ENCODE measurements at regions not wholly inside any gene's neighbourhood (a gene's known extent, or its start where the extent isn't known, plus 50 kb on each side); places are given as distances from the start of the nearest gene placed in this dataset.

DNA sequence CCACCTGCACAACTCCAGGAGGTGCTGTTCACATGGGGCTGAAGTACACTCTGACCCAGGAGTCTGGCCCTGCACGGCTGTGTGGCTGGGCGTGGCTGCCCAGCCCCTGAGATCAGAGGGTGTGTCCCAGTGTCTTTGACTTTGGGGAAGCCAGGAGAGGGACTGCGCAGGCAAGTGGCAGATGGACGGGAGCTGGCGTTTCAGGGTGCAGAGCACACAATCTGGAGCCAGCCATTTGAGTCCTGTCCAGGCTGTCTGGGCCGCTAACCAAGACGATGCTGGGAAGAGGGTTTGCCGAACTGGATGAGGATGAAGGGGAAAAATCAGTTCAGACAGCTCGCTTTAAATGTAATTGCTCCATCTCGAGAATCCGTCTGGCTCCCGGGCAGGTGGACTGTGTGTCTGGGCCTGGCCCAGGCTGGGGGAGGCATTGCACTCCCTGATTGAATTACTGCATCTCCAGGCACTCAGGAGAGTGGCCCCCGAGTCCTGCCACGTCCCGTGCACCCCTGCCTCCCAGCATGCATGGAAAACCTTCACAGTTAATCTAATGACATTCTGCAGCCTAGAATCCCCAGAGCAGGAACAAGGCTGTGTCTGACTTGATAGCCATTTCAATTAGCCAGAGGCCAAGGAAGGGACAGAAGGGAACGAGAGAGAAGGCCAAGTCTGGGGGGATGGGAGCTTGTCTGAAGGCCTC, 120.8 kb upstream of the NANOS1 start:
- no peak for DNase-seq (ENCODE audit: low spot score)
- intact Hi-C loops (cut with DNase I): no loop called here

DNA sequence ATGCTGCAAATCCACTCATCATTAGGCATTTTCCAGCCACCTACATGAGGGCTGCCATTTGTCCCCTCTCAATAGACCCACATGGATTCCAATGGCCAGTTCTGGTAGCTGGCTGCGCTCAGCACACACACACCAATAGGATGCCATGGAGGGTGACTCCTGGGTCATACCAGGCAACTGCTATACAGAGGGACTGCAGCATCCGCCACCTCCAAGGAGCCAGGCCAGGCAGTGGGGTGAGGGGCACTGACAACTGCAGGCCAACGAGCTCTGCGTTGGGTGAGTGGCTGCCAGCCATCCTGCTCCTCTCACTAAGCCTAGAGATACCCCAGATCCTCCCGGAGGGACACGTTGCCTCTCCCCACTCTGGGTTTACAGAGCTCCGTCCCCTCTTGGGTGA, 118.8 kb upstream of the NANOS1 start:
- intact Hi-C loops (cut with DNase I): loop anchor here (5.0 kb wide), 3 partner anchors 38 to 117 kb away; partner anchors contain the start of gene NANOS1
- DNase-seq (ENCODE audit: low spot score): no peak

DNA sequence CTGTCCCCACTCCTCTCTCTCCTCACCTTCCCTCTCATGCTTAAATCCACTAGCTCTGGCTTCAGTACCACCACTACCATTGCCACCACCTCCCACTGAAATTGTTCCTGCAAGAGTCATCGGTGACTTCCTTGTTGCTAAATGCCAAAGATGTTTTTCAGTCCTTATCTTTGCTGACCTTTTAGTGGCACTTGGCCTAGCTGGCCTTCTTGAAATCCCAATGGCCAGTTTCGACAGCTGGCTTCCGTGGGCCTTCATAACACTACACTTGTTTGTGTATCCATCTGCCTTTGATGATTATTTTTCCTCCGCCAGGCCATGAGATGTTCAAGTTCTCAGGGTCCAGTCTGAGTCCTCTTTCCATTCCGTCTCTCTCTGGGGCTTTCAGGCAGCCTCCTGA, 118.2 kb upstream of the NANOS1 start:
- intact Hi-C loops (cut with DNase I): loop anchor here (5.0 kb wide), 3 partner anchors 39 to 116 kb away; partner anchors contain the start of gene NANOS1
- DNase-seq (ENCODE audit: low spot score): no peak

DNA sequence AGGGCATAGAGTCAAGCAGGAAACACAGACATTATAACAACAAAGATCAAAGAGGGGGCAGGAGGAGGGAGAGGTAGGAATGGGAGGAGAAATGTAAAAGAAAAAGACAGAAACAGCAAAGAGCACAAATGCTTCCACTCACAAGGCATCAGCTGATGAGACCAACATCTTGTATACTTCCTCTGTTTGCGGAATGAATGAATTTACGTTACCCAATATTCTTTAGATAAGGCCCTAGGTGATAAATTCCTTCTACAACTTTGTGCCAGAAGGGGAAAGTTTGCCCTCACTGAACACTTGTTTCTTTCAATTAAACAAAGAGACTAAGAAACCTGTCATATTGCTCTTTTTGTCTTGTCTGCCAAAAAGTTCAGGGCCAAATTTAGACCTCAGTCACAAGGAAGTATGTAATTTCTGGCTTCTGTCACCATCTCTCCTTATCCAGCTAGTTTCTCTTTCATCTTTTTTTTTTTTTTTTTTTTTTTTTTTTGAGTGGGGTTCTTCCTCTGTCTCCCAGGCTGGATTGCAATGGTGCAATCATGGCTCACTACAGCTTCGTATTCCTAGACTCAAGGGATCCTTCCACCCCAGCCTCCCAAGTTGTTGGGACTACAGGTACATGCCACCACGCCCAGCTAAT, 116.4 kb upstream of the NANOS1 start:
- intact Hi-C loops (cut with DNase I): loop anchor here (5.0 kb wide), 3 partner anchors 41 to 114 kb away; partner anchors contain the start of gene NANOS1
- DNase-seq (ENCODE audit: low spot score): no peak

DNA sequence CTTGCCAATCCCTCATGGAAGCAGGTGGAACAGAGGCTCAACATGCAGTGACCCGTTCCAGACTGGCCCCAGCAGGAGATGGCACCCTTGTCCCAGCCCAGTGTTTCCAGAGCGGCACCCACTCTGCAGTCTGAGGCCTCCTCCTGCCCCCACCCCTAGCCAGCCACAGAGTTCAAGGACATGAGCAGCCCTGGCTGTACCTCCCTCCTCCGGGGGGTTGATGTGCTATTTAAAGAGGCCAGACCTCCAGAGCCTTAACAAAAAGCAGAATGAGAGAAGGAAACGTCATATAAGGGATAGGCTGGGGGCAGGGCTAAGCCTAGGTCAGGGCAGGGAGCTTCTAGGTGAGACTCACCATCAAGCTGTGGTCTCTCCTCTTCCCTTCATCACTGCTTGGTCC, 115.7 kb upstream of the NANOS1 start:
- intact Hi-C loops (cut with DNase I): loop anchor here (5.0 kb wide), 3 partner anchors 42 to 113 kb away; partner anchors contain the start of gene NANOS1
- no peak for DNase-seq (ENCODE audit: low spot score)

DNA sequence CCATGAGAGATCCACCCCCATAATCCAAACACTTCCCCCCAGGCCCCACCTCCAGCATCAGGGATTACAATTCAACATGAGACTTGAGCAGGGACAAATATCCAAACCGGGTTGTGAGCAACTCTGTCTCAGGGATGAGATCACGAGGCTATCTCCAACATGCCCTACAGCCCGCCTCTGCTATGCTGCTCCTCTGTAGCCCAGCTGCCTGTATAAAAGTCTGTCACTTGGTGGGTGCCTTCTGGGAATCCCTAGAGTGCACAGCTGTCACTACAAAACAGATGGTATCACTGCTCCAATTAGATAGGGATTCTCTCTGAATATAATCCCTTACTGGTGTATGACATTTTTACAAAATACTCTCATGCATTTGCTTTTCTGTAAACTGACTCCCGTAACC, 114.9 kb upstream of the NANOS1 start:
- DNase-seq (ENCODE audit: low spot score): no peak
- intact Hi-C loops (cut with DNase I): loop anchor here (5.0 kb wide), 3 partner anchors 42 to 113 kb away; partner anchors contain the start of gene NANOS1

DNA sequence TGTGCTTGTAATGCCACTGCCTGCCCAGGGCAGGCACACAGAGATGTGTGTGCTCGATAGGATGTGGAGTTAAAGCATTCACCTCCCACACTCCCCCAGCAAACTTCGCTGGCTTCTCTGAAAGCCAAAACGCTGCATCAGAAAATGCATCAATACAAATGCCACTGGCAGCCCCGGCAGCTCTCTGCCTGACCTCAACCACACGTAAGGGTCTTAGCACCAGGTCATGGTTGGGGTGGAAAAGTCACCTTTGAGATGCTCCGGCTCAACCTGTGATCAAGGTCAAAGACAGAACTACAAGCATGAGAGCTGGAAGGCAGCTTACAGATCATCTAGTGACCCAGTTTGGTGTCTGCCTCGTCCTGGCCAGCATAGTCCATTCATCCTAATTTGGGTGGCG, 114.4 kb upstream of the NANOS1 start:
- intact Hi-C loops (cut with DNase I): no loop called here
- no peak for DNase-seq (ENCODE audit: low spot score)

DNA sequence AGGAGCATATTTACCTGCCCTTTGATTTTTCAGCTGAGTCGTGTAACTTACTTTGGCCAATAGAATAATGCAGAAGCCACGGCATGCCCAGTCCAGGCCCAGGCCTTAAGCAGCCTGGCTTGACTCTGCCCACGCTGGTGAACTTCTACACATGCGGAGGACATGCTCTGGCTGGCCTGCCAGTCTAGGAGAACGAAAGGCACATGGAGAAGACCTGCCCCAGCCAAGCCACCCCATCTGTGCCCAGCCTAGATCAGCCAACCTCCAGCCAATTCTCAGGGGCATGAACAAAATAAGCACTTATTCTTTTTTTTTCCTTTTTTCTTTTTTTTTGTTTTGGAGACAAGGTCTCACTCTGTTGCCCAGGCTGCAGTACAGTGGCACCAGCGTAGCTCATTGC, 112.7 kb upstream of the NANOS1 start:
- intact Hi-C loops (cut with DNase I): no loop called here
- no peak for DNase-seq (ENCODE audit: low spot score)

DNA sequence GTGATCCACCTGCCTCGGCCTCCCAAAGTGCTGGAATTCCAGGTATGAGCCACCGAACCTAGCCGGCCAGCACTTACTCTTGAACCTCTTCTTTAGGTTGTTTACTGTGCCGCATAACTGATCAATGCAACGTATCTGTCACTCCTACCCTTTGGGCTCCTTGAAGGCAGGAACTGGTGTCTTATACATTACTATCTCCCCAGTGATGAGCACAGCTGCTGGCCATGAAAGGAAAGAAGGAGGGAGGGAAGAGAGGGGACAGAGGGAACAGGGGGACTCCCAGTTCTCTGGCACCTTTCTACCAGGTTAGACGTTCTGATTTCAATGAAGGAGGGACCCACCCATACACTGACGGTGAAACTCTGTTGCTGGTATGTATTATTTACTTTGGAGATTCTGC, 111.8 kb upstream of the NANOS1 start:
- no peak for DNase-seq (ENCODE audit: low spot score)
- intact Hi-C loops (cut with DNase I): no loop called here

DNA sequence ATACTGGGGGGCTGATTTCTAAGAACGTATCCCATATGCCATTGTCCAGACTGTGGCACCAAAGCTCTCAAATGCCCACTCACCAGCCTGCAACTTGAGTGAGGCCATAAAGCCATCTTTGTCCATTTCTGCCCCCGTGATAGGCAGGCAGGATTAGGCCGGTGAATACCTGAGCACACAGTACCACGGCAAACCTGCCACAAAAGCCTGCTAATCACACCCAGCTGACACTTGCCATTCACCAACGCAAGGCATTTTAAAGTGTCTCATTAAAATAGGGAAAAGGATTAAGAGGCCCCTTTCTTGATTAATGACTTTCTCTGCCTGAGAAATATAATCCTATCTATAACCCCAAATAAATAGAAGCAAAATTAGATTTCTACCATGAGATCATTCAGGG, 111.4 kb upstream of the NANOS1 start:
- intact Hi-C loops (cut with DNase I): no loop called here
- no peak for DNase-seq (ENCODE audit: low spot score)

DNA sequence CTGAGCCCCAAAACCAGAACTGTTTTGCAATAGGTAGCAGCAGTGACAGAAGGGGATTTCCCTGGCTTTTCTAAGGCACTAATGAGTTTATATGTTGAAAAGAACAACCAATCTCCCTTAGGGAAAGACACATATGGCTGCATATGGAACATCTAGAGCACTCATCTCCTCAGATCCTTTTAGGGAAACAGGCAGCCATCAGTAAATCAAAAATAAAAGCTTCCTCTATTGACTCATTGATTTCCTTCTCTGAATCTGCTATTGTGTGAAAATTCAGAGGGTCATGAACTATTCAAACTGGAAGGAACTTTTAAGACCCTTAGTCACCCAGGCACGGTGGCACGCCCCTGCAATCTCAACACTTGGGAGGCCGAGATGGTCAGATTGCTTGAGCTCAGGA, 110.9 kb upstream of the NANOS1 start:
- DNase-seq (ENCODE audit: low spot score): no peak
- intact Hi-C loops (cut with DNase I): no loop called here

DNA sequence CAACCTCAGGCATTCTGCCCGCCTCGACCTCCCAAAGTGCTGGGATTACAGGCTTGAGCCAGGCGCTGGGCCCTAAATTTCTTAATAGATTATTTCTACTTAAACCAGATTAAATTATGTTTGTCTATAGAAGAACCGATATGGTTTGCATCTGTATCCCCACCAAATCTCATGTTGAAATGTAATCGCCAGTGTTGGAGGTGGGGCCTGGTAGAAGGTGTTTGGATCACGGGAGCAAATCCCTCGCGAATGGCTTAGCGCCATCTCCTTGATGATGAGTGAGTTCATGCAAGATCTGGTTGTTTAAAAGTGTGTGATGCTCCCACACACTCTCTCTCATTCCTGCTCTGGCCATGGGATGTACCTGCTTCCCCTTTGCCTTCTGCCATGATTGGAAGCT, 109.3 kb upstream of the NANOS1 start:
- intact Hi-C loops (cut with DNase I): no loop called here
- no peak for DNase-seq (ENCODE audit: low spot score)

DNA sequence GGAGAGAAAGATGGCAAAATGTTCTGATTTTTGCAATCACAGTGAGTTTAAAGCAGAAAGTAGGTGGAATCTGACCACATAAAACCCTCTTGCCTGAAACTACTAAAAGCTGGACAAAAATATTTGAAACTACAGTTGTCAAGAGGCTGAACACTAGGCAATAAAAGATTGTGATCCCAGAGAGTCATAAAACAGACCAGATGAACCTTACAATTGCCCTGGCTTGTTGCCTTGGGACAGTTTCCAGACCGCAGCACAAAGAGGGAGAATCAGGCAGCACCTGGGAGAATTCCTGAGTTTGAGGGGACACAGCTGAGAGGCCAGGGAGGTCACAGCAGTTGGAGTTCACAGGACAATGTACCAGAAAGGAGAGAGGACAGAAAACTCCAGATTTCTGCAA, 107.3 kb upstream of the NANOS1 start:
- no peak for DNase-seq (ENCODE audit: low spot score)
- intact Hi-C loops (cut with DNase I): no loop called here

DNA sequence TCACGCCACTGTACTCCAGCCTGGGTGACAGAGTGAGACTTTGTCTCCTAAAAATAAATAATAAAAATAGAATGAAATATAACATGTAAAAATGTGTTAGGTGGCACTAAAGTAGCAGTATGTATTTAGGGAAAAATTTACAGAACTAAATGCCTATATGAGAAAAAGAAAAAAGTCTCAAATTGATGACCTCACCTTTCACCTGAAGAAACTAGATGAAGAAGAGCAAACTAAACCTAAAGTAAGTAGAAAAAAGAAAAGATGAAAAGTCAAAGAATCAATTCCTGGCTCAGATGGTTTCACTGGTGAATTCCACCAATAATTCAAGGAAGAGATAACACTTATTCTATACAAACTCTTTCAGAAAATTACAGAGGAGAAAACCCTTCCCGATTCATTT, 106.5 kb upstream of the NANOS1 start:
- intact Hi-C loops (cut with DNase I): no loop called here
- no peak for DNase-seq (ENCODE audit: low spot score)

DNA sequence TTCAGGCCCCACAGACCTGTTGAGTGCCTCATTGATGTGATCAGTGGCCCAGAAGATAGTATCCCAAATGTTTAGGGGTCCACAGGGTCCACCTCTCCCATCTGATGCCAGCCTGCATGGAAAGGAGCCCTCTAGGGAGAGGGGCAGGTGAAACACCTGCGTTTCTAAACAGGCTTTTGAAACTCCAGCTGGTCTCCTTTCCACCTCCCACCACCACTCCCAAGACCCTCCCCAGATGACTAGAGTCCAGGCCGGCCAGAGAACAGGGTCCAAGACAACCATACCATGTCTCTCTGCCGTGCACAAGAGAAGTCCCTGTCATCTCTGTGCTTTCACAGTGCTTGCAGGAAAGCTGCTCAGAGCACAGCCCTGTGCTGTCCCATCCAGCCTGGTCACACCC, 105.0 kb upstream of the NANOS1 start:
- intact Hi-C loops (cut with DNase I): no loop called here
- DNase-seq (ENCODE audit: low spot score): no peak

DNA sequence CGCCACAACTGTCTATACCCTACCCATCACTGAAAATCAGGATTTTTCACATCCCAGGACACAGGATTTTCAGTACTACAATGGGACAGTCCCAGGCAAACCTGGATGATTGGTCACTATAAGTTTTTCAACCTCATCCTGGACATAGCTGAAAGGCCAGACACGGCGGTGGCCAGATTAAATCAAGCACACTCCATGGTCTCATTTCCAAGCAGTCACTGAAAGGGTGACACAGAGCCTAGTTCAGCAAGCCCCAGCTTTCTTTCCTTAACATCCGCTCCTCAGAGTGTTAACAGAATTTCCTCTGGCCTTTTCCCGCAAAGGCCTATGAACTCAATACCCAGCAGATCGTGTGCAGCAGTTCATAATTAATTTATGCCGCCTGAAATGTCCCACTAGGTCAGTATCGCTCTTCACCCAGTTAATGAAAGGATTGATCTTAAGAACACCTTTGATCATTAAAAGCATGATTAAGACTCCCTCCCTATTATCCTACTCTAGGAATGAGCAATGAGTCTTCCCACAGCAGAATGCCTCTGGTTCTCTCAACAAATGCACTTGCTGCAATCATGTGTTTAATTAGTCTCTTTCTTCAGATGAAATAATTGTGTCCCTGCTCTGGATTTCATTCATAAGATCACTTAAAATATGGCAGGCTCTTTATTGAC, 104.0 kb upstream of the NANOS1 start:
- DNase-seq (ENCODE audit: low spot score): no peak
- intact Hi-C loops (cut with DNase I): no loop called here

DNA sequence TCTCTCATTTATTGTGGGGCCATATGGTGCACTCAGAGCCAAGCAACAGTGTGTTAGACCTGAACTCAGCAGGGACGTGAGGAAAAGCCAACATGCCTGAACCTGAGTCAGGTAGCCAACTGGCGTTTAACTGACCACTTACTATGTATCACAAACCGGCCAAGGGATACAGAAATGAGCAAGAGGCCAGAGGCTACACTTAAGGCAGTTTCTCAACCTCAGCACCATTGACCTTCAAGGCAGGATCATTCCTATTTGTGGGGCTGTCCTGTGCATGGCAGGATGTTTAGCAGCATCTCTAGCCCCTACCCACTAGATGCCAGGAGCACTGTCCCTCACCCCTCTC, 103.5 kb upstream of the NANOS1 start:
- no peak for DNase-seq (ENCODE audit: low spot score)
- intact Hi-C loops (cut with DNase I): no loop called here

DNA sequence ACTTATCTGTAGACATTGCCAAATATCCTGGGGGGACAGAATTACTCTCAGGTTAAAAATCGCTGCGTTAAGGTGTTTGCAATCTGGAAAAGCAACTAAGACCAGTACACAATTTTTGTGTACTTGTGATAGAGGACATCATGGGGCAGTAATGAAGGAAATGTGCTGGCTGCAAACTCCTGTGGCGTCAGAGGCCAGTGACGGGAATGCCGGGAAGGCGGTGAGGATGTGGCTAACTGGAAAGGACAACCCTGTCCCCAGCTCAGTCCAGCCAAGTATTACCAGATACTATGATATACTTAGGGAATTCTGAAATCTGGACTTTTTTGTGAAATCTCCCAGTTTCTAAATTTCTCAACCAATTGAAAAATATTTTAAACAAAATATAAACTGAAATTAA, 103.1 kb upstream of the NANOS1 start:
- intact Hi-C loops (cut with DNase I): no loop called here
- no peak for DNase-seq (ENCODE audit: low spot score)

DNA sequence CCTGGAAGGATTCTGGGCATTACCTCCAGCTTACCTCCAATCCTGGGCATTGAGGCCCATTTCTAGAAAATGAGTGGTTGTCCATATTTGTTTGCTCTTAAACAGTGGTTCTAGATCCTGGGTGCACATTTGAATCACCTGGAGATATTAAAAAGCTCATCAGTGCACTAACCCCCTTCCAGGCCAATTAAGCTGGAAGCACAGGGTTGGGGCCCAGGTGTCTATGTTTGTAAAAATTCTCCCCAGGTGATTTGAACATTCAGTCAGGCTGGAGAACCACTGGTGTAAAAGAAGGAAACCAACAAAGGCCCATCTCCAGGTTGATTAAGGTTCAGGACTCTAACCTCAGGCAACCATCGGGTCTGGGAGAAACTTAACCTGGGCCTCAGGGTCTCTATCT, 102.6 kb upstream of the NANOS1 start:
- no peak for DNase-seq (ENCODE audit: low spot score)
- intact Hi-C loops (cut with DNase I): no loop called here

DNA sequence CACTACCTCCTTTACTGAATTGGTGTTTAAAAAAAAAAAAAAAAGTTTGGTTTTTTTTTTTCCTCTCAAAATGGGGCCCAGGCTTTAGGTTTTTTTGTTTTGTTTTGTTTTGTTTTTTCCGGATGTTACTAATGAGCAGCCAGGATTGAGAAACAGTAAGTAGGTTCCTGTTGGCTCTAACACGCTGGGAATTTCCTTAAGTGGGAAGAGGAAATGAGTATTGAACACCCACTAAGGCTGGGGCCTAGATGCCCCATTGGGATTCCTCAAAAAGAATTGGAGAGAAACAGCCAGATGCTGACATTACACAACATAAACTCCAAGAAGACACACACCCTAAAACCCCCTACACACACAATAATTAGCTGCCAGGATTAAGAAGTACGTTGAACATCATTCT, 102.2 kb upstream of the NANOS1 start:
- intact Hi-C loops (cut with DNase I): no loop called here
- no peak for DNase-seq (ENCODE audit: low spot score)

DNA sequence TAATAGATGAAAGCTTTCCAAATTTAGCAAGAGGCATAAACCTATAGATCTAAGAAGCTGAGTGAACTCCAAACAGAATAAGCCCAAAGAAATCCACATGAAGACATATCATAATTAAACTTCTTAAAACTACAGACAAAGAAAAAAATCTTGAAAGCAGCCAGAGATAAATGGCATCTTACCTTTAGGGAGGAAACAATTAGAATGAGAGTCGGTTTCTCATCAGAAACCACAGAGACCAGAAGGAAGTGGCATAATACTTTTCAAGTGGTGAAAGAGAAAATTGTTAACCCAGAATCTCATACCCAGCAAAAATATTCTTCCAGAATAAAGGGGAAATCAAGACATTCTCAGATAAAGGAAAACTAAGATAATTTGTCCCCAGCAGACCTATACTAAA, 98.9 kb upstream of the NANOS1 start:
- intact Hi-C loops (cut with DNase I): no loop called here
- DNase-seq (ENCODE audit: low spot score): no peak

All from cardiac septum (tissue), 1 donor.